OCI-LY7 (cell line): ENCODE measurements at regions not wholly inside any gene's neighbourhood (a gene's known extent, or its start where the extent isn't known, plus 50 kb on each side); places are given as distances from the start of the nearest gene placed in this dataset.
"Not testable (repeated sequence)": the region's sequence is repeated elsewhere in the genome, so short reads cannot be mapped to it uniquely, and the experiment has no call there.

Experiments used
- CTCF ChIP-seq: fragments of 200-600 bp; sonication (generic); conservative IDR thresholded peaks from 2 replicates; pipeline ENCODE4 v1.5.1; 2014; ENCODE audit warnings: mild to moderate bottlenecking, antibody characterized with exemption, low read length, moderate library complexity, mixed read lengths
- EZH2phosphoT487 ChIP-seq: fragments of 200-600 bp; sonication (generic); IDR thresholded peaks from 2 replicates; pipeline ENCODE4 v1.6.1; 2018; ENCODE audit warnings: low read depth, borderline replicate concordance, mild to moderate bottlenecking, mixed run types, antibody characterized with exemption, low read length, moderate library complexity, mixed read lengths

DNA sequence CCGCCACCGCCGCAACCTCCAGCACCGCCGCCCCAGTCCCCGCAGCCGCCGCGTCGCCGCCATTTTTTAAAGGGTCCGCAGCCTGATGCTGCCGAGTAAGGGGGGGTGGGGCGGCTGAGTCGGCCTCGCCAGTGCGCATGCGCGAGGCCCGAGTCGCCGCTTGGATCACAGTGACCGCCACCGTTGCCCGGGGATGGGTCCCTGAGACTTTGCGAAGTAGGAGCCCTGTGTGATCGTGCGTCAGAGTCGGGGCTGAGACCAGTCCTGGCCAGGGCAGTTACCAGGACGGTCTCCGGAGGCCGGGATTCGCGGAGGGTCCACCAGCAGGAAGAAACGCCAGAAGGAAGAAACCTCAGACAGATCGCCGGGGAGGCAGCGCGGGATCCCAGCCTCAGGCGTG, 1421.7 kb upstream of the PCDH10 start:
- not testable (repeated sequence) for TF ChIP-seq CTCF, EZH2phosphoT487
